Loucy (cell line): ENCODE measurements at regions not wholly inside any gene's neighbourhood (a gene's known extent, or its start where the extent isn't known, plus 50 kb on each side); places are given as distances from the start of the nearest gene placed in this dataset.

Source experiments
- CTCF ChIP-seq: fragments of 200-600 bp; sonication (generic); conservative IDR thresholded peaks from 2 replicates; pipeline ENCODE4 v1.5.1; 2014; ENCODE audit warnings: mild to moderate bottlenecking, antibody characterized with exemption, low read length
- EZH2phosphoT487 ChIP-seq: fragments of 200-600 bp; IDR thresholded peaks from 2 replicates; pipeline ENCODE4 v1.6.1; 2018; ENCODE audit warnings: antibody characterized with exemption, mild to moderate bottlenecking, moderate library complexity, borderline replicate concordance

GRCh38 chr5:57693488-57694305 is 211.1 kb upstream of the ACTBL2 start:
- TF ChIP-seq CTCF (no peak), EZH2phosphoT487 (no peak)
